Testis (tissue), 2 donors: ENCODE measurements at regions not wholly inside any gene's neighbourhood (a gene's known extent, or its start where the extent isn't known, plus 50 kb on each side); places are given as distances from the start of the nearest gene placed in this dataset.

ENCODE experiments used
- CTCF ChIP-seq, 3 experiments: fragments of 450-650 bp in 2 of 3; fragments of 200-600 bp in 1 of 3; sonication (generic) in 1 of 3; IDR thresholded peaks; one replicate each; pipeline ENCODE4 v1.5.1; 2016 to 2019; ENCODE audit warnings: antibody characterized with exemption in 3 of 3, mild to moderate bottlenecking in 2 of 3, moderate library complexity in 1 of 3
- POLR2A ChIP-seq: fragments of 450-650 bp; IDR thresholded peaks from one replicate; pipeline ENCODE4 v1.6.1; 2017; ENCODE audit warnings: antibody characterized with exemption, mild to moderate bottlenecking, moderate library complexity

DNA sequence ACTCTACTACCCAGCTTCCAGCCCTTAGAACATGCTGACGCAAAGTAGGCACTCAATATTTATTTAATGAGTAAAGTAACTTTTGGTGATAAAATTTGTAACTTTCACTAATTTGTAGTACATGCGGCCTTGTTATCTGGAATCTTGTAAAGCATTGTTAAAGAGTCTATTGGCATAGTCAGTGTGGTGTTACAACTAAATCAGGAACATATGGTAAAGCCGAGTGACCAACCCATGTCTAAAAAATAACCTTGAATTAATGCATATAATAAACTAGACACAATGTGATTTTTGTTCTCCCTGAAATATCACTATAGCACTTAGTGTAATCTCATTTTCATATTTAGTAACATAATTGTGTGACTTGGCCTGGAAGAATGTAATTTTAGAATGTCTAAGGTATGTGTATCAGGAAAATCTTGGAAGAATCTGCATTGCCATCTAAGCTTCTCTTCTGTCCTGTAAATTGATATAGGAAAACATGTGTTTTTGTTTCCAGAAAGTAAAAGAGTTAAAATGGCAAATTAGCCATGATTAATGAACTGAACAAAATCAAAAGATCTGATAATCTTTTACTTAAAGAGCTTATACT, 256.7 kb upstream of the GNAI1 start:
- TF ChIP-seq CTCF (IDR thresholded peaks at IDR 0.05) (no peak), POLR2A (no peak)
